GM19239 (cell line): ENCODE measurements at regions not wholly inside any gene's neighbourhood (a gene's known extent, or its start where the extent isn't known, plus 50 kb on each side); places are given as distances from the start of the nearest gene placed in this dataset.

Experiments
- DNase-seq: peaks from one replicate; pipeline ENCODE4 v3.0.0; 2011; ENCODE audit warnings: low spot score; ENCODE audit not compliant: insufficient read length
- FAIRE-seq: peaks from 2 replicates; lab custom pipeline; 2011; peaks lifted over from hg19 to GRCh38; lab: Jason Lieb, UNC

DNA sequence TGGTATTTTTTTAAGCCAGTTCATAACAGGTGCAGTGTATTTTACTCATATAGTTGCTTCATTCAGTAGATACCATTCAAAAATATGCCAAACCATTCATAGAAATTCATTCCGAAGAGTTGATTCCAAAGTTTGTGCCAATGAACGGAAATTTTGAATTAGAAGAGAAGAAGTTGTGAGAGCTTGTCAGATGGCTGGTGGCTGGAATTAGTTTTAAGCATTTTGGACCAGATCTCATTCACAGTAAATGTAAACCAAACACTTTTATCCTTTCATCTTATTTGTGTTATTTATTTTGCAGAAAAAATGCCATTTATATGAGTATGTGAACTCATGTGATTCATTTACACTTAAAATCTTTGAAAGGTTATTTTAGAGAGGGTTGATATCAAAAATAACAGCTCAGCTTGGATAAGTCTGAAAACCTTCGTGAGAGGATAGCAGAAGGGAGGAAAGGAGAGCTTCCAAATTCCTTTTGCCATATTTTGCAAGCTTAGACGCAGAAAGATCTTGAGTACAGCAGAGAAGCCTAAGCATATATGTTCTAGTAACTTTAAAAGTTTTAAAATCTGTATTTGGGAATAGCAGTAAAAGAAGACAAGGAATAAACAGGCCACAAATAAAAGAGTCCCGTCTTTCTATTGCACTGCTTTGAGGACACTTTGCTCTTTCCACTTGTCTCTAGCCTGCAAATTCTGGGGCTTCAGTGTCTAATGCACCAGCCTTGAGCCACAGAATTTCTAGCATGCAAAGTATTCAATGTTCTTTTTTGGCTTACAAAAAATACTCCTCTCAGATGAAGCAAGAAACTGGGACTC is 253.6 kb upstream of the FLRT2 start:
- DNase-seq = no peak
- FAIRE-seq = no peak

DNA sequence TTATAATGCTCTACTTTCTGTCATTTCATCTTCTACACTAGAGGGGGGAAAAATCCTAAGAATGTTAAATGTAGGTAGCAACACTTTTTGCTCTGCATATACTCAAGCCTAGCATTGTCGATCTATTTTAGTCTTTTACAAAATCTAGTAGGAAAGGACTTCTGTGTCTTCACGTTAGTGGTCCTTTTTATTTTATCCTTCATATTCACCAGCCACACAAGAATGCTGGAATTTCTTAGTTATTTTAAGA is 253.0 kb upstream of the FLRT2 start:
- FAIRE-seq (no peak), DNase-seq (no peak)

DNA sequence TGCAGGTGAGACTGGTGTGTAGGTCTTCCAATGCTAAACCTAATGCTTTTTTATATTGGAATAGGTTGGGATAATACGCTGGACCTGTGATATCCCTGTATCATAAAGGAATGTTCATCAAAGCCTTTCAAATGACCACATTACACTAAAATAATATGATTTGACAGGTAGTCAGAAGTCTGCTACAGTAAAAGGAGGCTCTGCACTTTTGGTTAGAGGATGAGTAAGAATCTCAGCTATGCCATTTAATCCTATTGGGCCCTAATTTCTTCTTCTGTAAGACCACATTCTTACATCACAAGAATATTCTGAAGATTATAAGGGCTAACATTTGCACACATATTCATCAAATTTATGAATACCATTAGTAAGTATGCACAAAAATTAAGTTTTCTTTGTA is 250.5 kb upstream of the FLRT2 start:
- no peak for FAIRE-seq
- DNase-seq = no peak

DNA sequence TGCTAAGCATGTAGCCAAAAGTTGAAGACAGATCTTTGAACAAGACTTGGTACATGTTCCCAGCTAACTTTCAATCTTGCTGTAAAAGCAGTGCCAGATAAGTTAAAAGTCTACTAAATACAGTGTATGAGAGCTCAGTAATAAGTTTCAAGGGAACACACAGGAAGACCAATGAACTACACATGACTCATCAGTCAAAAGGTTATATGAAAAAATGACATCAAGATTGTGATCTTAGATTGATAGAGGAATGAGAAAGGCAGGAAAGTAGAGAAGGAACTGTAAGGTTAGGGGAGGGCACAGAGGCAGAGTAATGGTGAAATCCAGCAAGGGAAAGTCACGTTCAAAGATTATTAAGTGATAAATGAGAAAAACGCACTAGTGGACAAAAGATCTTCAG is 249.9 kb upstream of the FLRT2 start:
- DNase-seq (no peak), FAIRE-seq (no peak)

DNA sequence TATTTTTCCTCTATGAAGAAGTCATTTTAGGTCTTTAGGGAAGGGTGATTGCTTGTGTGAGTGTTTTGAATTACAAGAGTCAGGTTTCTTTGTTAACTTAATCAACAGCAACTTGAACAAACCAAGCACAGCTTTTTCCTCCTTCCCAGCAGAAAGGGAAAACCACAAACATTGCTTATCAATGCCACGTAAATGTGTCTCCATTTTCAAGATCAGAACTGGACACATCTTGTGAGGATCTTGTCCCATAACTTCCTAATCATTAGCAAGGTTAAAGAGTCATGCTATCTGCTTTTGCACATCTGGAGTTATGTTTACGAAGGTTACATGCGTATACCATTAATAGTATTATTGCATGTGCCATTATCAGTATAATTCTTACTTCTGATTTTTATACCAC is 248.0 kb upstream of the FLRT2 start:
- DNase-seq = no peak
- FAIRE-seq = no peak

DNA sequence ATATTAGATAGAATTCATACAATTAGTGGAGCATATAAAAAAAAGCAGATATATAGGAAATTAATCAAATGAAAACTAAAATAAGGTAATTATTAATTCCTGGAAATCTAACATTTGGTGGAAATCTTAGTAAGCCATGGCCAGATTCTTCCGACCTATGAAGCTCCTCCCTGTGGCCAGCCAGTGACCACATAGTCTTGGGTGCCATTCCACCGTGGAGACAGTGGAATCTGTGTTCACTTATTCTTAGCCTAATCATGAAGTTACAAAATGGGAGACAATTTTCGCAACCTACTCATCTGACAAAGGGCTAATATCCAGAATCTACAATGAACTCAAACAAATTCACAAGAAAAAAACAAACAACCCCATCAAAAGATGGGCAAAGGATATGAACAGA is 241.9 kb upstream of the FLRT2 start:
- DNase-seq (no peak), FAIRE-seq (no peak)

DNA sequence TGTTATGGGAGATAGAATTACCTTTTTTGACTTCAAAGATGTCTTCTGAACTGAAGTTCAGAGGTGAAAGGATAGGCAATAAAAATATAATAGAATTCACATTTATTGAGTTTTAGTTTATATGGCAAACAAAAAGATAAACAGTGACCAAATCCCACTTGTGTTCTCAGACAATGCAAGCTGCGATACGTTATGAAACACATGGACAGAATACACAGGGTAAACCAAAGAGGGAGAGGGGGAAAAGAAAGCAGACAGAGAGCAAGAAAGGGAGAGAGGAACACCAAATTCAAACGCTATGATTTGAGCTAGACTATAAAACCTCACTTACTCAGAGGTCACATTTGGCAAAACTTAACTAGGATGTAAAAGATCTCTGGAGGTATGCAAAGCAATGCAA is 238.2 kb upstream of the FLRT2 start:
- DNase-seq (no peak), FAIRE-seq (no peak)

DNA sequence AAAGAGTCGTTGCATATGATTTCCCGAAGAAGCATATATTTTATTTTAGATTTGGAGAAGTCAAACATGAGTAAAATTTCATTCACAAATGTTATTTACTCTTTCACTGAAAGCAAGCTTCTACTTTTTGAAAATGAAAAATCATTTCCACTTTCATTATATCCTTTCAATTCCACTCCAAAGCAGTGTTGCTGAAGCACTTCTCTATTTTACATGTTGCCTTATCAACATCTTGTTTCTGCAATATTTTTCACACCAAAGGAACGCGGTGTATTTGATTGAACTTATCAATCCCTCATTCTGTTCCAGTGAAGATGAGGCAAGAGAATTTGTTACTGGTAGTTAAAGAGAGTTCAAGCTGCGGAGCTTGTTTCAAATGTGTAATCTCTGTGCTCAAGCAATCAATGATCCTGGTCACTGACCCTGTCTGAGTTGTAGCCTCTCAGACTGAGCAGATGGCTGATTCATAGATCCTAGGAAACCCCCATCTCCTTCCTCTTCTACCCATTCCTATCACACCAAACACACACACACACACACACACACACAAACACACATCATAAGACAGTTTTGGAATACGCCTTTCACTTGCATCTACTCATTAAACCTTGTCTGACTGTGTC is 236.2 kb upstream of the FLRT2 start:
- no peak for FAIRE-seq
- DNase-seq = no peak

DNA sequence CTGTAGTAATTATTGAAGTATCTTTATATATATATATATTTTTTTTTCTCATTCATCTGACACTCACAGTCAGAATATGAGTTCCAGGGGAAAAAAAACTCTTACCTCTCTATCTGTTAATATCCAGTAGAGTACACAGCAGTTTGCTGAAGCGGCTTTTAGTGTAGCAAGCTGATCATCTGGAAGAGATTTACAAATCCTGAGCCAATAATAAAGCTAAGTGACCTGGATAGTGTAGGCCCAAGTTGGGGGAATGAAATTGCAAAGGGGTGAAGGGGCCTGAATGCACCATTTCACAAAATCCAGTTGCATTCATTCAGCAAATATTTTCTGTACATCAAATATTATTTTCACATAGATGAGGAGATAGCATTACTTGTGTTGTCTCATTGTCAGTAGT is 234.6 kb upstream of the FLRT2 start:
- DNase-seq (no peak), FAIRE-seq (no peak)

DNA sequence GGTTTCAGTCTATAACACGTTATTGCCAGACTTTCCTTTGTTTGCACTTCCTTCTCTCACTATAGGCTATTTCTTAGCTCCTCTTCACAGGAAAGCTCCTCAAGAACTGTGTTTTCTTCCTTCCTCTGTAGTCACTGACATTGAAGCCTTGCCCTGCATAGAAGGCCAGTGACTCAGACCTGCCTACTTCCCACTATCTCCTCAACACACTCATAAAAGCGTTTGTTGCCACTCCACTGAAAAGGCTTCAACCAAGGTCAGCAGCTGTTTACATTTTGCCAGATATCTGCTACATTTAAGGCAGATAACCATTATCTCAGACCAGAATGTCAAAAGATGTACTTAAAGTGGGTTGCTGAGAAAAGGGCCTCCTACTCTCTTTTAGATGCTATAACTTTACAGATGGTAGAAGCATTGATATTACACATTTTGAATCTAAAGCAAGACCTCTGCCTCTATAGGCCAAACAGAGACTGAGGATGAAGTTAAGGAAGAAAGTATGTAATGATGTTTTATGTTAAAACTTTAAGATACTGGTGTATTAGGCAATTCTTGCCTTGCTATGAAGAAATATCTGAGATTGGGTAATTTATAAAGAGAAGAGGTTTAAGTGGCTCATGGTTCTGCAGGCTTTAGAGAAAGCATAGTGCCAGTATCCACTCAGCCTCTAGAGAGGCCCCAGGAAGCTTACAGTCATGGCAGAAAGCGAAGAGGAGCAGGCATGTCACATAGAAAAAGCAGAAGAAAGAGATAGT is 233.3 kb upstream of the FLRT2 start:
- no peak for FAIRE-seq
- no peak for DNase-seq

DNA sequence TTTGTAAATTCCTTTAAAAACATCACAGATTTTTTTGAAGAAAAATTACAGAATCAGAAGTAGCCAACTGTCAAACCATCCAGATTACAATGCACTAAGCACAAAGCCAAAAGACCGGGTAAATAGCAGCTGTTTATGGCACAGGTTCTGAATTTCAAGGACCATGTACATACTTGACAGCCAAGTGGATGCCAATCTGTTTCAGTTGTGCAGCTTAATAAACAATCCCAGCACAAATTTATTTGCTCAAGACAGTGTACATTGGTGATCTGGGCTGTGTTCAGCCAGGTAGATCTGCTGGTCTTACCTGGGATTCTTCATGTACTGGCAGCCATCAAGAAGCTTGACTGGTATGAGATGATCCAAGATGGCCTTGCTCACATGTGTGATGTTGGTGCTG is 229.8 kb upstream of the FLRT2 start:
- DNase-seq (no peak), FAIRE-seq (no peak)

DNA sequence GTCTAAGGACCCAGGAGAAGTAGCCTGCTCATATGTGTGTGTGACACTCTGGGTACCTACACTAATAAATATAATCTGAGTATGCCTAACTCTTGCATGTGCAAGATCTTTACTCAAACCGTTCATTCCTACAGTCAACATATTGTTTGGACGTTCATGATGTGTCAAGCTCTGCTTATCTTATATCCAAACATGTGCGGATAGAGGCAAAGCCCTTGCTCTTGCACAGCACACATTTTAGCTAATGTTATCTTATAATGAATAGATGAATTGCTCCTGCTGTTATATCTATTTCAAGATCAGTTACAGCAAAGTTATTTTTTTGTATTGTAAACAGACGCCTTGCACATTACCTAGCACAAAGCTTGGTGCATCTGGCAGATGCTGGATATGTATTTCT is 228.4 kb upstream of the FLRT2 start:
- no peak for FAIRE-seq
- DNase-seq = no peak

DNA sequence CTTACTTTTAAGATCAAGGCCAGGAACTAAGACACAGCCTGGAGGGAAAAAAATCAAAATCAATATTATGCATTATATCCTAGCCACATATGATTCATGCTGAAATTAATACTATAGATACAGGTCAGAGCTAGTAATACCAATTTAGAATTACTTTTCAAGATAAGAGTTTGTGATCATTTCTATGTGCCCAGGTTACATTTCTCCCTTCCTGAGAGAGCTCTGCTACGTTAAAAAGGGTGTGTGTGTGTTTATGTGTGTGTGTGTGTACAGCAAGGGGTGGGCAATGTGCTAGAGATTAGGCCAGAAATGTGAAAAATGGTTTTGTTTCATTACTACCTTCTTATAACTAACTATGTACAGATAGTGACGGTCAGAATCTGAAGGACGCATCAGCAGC is 223.9 kb upstream of the FLRT2 start:
- no peak for DNase-seq
- FAIRE-seq = no peak

DNA sequence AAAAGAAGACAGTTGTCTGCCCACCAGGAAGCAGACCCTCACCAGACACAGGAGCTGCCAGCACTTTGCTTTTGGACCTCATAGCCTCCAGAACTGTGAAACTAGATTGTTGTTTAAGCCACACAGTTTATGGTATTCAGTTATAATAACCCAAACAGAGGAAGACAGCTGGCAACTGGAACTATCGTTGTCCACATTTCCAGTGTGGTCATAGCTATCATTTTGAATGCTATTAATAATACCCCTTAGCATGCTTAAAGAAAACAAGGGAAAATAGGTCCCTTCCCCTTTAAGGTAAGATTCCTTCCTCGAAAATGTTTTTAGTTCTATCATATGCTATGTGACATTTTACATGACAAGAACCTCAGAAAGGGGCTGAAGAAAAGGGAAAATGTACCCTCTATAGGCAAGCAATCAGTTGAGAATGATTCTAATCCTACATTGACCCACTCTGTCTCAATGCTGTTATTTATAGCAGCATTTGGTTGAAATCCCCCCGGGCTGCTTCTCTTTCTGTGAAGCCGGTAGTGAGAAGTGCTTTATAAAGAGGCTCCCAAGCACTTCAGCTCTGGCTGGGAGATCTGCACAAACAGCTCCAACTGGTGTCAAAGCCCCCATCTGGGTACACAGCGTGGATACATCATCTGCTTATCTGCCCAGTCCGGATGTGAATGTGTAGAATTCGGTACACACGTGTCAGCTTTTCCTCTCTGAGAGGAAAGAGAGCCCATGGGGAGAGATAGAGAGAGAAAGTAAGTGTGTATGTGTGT is 221.2 kb upstream of the FLRT2 start:
- FAIRE-seq (no peak), DNase-seq (no peak)

DNA sequence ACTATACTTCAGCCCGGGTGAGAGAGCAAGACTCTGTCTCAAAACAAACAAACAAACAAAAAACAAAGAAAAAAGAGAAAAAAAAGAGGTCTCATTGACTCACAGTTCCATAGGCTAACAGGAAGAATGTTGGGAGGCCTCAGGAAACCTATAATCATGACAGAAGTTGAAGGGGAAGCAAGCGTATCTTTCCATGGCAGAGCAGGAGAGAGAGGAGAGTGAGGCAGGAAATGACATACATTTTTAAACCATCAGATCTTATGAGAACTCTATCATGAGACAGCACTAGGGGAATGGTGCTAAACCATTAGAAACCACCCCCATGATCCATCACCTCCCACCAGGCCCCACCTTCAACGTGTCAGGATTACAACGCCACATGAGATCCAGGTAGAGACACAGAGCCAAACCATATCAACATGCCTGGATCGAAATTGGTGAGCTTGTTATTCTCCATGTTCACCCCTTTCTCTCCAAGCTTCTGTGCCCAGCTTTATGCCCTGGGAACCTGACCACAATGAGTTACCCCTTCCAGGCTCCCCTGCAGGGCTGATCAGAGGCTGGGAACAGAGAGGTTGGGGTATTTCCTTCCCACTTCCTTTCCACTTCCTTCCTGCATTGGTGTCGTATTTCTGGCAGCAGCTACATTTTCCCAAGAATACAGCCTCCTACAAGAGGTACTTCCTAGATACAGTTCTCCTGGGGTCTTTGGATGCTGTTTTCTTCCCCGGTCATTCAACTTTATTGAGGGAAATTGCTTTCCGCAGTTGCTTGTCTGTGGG is 219.3 kb upstream of the FLRT2 start:
- no peak for FAIRE-seq

DNA sequence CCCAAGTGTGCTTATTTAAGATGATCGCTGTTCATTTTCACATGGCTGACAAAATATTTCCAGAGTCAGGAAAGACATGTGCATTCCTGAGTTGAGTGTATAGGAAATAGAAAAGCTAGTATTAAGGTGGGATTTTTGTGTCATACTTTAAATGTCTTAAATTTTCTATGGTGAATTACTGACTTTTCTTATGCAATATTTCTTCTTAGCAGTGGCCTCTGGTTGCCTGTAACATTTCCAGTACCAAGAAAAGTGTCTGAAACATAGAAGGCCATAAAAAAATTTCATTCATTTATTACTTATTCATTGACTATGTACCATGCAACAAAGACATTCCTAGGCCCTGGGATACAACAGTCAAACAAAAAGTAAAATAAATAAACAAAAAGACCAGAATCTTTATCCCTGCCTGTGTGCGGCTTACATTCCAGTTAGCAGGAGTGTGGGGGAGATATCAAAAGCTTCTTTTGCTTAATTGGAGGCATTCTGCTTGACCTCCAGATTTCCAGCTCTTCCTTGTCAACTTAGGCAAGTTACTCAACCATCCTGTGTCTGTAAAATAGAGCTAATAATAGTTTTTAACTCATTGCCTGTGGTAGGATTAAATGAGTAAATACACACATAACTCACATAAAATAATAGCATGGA is 216.3 kb upstream of the FLRT2 start:
- DNase-seq = no peak
- FAIRE-seq = no peak

More for the DNA sequence above, 219.3 kb upstream of the FLRT2 start:
- DNase-seq = no peak

DNA sequence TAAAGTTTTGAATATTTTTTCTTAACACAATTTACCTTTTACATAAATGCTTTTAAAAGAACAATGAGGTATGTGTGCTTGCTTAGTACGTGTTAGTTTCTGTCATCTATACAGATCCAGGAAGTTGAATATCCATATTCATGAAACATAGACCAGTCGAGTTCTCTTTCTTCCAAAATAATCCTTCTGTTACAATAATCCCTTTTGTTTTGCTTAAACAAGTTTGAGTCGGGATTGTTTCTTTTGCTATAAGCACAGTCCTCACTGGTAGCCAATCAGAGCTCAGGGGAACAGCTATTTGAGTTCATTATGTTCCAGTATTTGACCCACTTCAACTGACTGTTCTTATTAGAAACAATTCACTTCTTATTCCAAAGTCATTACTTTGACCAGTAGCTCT is 214.7 kb upstream of the FLRT2 start:
- DNase-seq (no peak), FAIRE-seq (no peak)

DNA sequence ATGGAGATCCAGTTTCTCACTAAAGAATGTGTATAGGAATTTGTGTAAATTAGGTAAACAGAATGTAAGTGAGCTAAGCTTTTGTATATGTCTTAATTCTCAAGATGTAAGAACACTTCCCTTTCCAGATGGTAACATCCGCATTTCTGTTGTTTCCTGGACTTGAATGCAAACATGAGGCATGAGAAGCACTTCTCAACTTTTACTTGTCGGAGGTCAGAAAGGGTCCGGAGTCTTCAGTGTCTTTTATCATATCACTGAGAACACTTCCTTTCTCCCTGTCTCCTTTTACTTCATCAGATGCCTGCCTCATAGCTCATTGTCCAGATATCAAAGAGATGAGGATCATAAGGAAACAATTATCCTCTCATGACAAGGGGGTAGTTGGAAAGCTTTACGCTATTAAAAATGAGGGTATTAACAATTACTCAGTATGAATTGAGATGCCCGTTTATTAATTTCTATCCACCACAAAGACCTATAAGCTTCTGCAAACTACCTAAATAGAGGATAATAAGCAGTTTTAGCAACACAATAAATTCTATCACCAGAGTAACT is 214.1 kb upstream of the FLRT2 start:
- FAIRE-seq (no peak), DNase-seq (no peak)

DNA sequence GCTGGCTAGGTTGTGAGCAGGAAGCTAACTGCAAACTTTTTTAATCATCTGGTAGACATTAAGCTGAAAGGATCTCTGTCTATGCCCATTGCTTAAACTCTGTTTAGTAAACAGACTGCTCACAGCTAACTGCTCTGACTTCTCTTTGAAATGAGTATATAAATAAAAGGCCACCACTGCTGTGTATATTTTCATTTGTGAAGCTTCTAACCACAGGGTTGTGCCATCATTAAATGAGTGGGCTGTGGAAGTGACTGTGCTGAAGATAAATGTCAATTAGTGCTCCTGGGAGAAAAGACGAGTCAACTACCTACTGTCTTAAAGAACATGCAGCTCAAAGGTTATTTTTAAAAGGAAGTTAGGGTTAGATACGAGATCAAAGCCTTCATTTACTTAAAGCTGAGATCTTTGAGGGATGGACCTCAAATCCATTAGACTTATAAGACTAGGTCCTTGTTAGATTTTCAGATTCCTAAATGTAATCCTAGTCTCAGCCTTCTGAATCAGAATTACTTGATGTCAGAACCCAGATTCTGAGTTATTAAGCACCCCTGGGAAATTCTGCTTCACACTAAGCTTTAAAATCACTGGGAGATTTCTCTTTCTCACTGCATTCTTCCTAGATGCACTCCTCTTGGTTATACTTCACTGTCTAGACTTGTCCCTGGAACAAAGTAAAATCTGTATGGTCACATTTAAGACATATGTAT is 213.1 kb upstream of the FLRT2 start:
- FAIRE-seq = no peak
- DNase-seq = no peak
